ENCODE measurements at regions not wholly inside any gene's neighbourhood (a gene's known extent, or its start where the extent isn't known, plus 50 kb on each side); places are given as distances from the start of the nearest gene placed in this dataset.
A peak's percentile ranks its signal among the peaks of the same experiment; 100 is the strongest.

GRCh38 chr9:73573235-73573634 lies 421.6 kb downstream of the ANXA1 start:
- intact Hi-C loops (cut with DNase I): no loop called here

GRCh38 chr9:73575101-73576060 lies 423.7 kb downstream of the ANXA1 start:
- no peaks in the 10 kb centered on the region for H3K27me3 ChIP-seq (ENCODE audit: low read depth)
- H3K36me3 ChIP-seq: no peaks in the 10 kb centered on the region
- H3K4me3 ChIP-seq: no peak overlapping the region
- no peak for ATAC-seq
- no peaks in the 10 kb centered on the region for H3K4me1 ChIP-seq
- DNase-seq: no peak
- H3K9me3 ChIP-seq: no peaks in the 10 kb centered on the region
- TF ChIP-seq, protein P1, sequence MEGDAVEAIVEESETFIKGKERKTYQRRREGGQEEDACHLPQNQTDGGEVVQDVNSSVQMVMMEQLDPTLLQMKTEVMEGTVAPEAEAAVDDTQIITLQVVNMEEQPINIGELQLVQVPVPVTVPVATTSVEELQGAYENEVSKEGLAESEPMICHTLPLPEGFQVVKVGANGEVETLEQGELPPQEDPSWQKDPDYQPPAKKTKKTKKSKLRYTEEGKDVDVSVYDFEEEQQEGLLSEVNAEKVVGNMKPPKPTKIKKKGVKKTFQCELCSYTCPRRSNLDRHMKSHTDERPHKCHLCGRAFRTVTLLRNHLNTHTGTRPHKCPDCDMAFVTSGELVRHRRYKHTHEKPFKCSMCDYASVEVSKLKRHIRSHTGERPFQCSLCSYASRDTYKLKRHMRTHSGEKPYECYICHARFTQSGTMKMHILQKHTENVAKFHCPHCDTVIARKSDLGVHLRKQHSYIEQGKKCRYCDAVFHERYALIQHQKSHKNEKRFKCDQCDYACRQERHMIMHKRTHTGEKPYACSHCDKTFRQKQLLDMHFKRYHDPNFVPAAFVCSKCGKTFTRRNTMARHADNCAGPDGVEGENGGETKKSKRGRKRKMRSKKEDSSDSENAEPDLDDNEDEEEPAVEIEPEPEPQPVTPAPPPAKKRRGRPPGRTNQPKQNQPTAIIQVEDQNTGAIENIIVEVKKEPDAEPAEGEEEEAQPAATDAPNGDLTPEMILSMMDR (IDR thresholded peaks at IDR 0.05): no peak
- no peak overlapping the region for H3K27ac ChIP-seq
- intact Hi-C loops (cut with DNase I): no loop called here

More at GRCh38 chr9:73573235-73573634, 421.6 kb downstream of the ANXA1 start:
- Histone ChIP-seq H3K27me3 (ENCODE audit: low read depth) (no peaks in the 10 kb centered on the region), H3K9me3 (no peaks in the 10 kb centered on the region), H3K4me3 (no peak overlapping the region), H3K27ac (no peak overlapping the region), H3K4me1 (no peaks in the 10 kb centered on the region), H3K36me3 (no peaks in the 10 kb centered on the region)
- DNase-seq (no peak), ATAC-seq (no peak)
- TF ChIP-seq, protein P1 (IDR thresholded peaks at IDR 0.05): no peak

GRCh38 chr9:73577848-73578247 lies 426.2 kb downstream of the ANXA1 start:
- Histone ChIP-seq H3K4me1 (no peaks in the 10 kb centered on the region), H3K9me3 (no peaks in the 10 kb centered on the region), H3K27ac (no peak overlapping the region), H3K36me3 (no peaks in the 10 kb centered on the region), H3K27me3 (ENCODE audit: low read depth) (no peaks in the 10 kb centered on the region), H3K4me3 (no peak overlapping the region)
- intact Hi-C loops (cut with DNase I): no loop called here
- DNase-seq (no peak), ATAC-seq (no peak)
- TF ChIP-seq, protein P1 (IDR thresholded peaks at IDR 0.05): no peak

GRCh38 chr9:73579823-73580222 lies 428.2 kb downstream of the ANXA1 start:
- H3K27me3 ChIP-seq (ENCODE audit: low read depth): no peaks in the 10 kb centered on the region
- intact Hi-C loops (cut with DNase I): no loop called here
- H3K27ac ChIP-seq: no peak overlapping the region
- no peak overlapping the region for H3K4me3 ChIP-seq
- DNase-seq (no peak), ATAC-seq (peak in 1 of 2 donors; percentile 86)
- no peaks in the 10 kb centered on the region for H3K4me1 ChIP-seq
- no peaks in the 10 kb centered on the region for H3K9me3 ChIP-seq
- TF ChIP-seq, protein P1 (IDR thresholded peaks at IDR 0.05): no peak
- no peaks in the 10 kb centered on the region for H3K36me3 ChIP-seq

DNA sequence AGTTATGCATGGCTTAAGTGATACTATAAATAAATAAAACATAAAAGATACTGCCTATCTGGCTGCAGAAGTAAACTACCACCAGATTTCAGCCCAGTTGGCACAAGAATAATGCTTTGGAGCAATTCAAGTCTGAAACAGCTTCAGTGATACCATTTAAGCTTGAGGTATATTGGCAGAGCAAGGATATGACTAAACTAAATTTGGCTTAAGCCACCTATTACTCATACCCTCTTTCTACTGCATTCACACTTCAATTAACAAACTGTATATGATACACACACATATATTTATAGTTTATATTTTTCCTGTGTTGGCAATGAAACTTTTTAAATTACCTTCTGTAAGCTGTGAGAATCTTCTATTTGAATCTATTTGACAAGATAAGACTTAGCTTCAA lies 431.9 kb downstream of the ANXA1 start:
- TF ChIP-seq, protein P1 (IDR thresholded peaks at IDR 0.05): no peak
- Histone ChIP-seq H3K9me3 (no peaks in the 10 kb centered on the region), H3K4me3 (no peak overlapping the region), H3K27me3 (ENCODE audit: low read depth) (no peaks in the 10 kb centered on the region), H3K27ac (no peak overlapping the region), H3K36me3 (no peaks in the 10 kb centered on the region), H3K4me1 (no peaks in the 10 kb centered on the region)
- no peak for DNase-seq
- intact Hi-C loops (cut with DNase I): no loop called here
- no peak for ATAC-seq

All from lower lobe of right lung (tissue), 2 donors.